IMR-90 (cell line): ENCODE measurements at regions not wholly inside any gene's neighbourhood (a gene's known extent, or its start where the extent isn't known, plus 50 kb on each side); places are given as distances from the start of the nearest gene placed in this dataset.

Experiments
- ATAC-seq: fragments of 200-7000 bp; cut with Tn5 transposase; 2 replicates; pipeline ENCODE4 v1.9.1; 2020; ENCODE audit warnings: low read depth, mild to moderate bottlenecking, moderate library complexity
- BruUV-seq: library from RNA; stranded (reverse); fragments of 400-500 nt; replicated peaks from 2 replicates; lab custom pipeline; 2021; lab: Mats Ljungman, UMichigan
- CTCF ChIA-PET: fragments of 300-600 bp; formaldehyde crosslinking; extraction: SDS; loops from one replicate; lab custom pipeline; 2021; ENCODE audit warnings: antibody characterized with exemption; lab: Yijun Ruan, JAX
- POLR2A ChIA-PET: fragments of 300-600 bp; sonication (Branson Sonifier 250); formaldehyde crosslinking; loops from one replicate; lab custom pipeline; 2022; ENCODE audit warnings: antibody characterized with exemption; ENCODE audit not compliant: unreplicated experiment; lab: Charles Lee
- DNase-seq: peaks from one replicate; pipeline ENCODE4 v3.0.0; 2013
- H2AFZ ChIP-seq: replicated peaks from 2 replicates; pipeline ENCODE3; 2013; ENCODE audit warnings: low read length, mild to moderate bottlenecking; ENCODE audit not compliant: poor library complexity
- H2AK5ac ChIP-seq: 2 replicates; pipeline ENCODE4 v1.6.1; 2013; ENCODE audit warnings: low read depth, low read length, inconsistent platforms
- H2AK9ac ChIP-seq: replicated peaks from 2 replicates; pipeline ENCODE3; 2013; ENCODE audit warnings: mild to moderate bottlenecking, low read depth, low read length, moderate library complexity; ENCODE audit not compliant: poor library complexity
- H2BK120ac ChIP-seq: 2 replicates; pipeline ENCODE4 v1.6.1; 2013; ENCODE audit warnings: low read depth, low read length, inconsistent platforms
- H2BK15ac ChIP-seq: 3 replicates; pipeline ENCODE4 v1.6.1; 2013; ENCODE audit warnings: low read depth, low read length, inconsistent platforms
- H2BK20ac ChIP-seq: 2 replicates; pipeline ENCODE4 v1.6.1; 2013; ENCODE audit warnings: low read depth, mild to moderate bottlenecking, inconsistent platforms, low read length, moderate library complexity
- H2BK5ac ChIP-seq: 2 replicates; pipeline ENCODE4 v1.6.1; 2013; ENCODE audit warnings: mild to moderate bottlenecking, low read depth, low read length, inconsistent platforms; ENCODE audit not compliant: poor library complexity, severe bottlenecking
- H3K14ac ChIP-seq: replicated peaks from 2 replicates; pipeline ENCODE4 v1.6.1; 2013; ENCODE audit warnings: low read depth, low read length, inconsistent platforms
- H3K18ac ChIP-seq: 2 replicates; pipeline ENCODE4 v1.6.1; 2013; ENCODE audit warnings: low read depth, low read length, control low read depth
- H3K23ac ChIP-seq: 2 replicates; pipeline ENCODE4 v1.6.1; 2013; ENCODE audit warnings: low read depth, low read length, inconsistent platforms
- H3K27ac ChIP-seq: 2 replicates; pipeline ENCODE4 v1.5.1; 2013; ENCODE audit warnings: mild to moderate bottlenecking, control low read depth, low read length; ENCODE audit not compliant: insufficient read depth
- H3K27me3 ChIP-seq: 2 replicates; pipeline ENCODE4 v1.6.1; 2013; ENCODE audit warnings: low read length; ENCODE audit not compliant: control insufficient read depth, insufficient read depth
- H3K36me3 ChIP-seq: 2 replicates; pipeline ENCODE4 v1.6.1; 2013; ENCODE audit warnings: low read length, mixed read lengths; ENCODE audit not compliant: control insufficient read depth, insufficient read depth
- H3K4ac ChIP-seq: 2 replicates; pipeline ENCODE4 v1.6.1; 2013; ENCODE audit warnings: low read depth, low read length, inconsistent platforms
- H3K4me1 ChIP-seq: 2 replicates; pipeline ENCODE4 v1.6.1; 2013; ENCODE audit warnings: low read length, mixed read lengths; ENCODE audit not compliant: control insufficient read depth, insufficient read depth
- H3K4me2 ChIP-seq: 2 replicates; pipeline ENCODE4 v1.6.1; 2013; ENCODE audit warnings: low read depth, mild to moderate bottlenecking, control low read depth, low read length, moderate library complexity
- H3K4me3 ChIP-seq: 2 replicates; pipeline ENCODE4 v1.5.1; 2013; ENCODE audit warnings: low read depth, mild to moderate bottlenecking, control low read depth, low read length, moderate library complexity; ENCODE audit not compliant: insufficient read depth
- H3K56ac ChIP-seq: 2 replicates; pipeline ENCODE4 v1.6.1; 2013; ENCODE audit warnings: low read length, inconsistent platforms; ENCODE audit not compliant: insufficient read depth; ENCODE audit errors: extremely low read depth
- H3K79me1 ChIP-seq, 2 experiments: 2 replicates each; pipeline ENCODE4 v1.6.1; 2013; ENCODE audit warnings: low read length in 2 of 2, inconsistent platforms in 1 of 2, low read depth in 1 of 2
- H3K9ac ChIP-seq: 2 replicates; pipeline ENCODE4 v1.6.1; 2013; ENCODE audit warnings: low read depth, low read length, control low read depth
- H3K9me1 ChIP-seq: 2 replicates; pipeline ENCODE4 v1.6.1; 2013; ENCODE audit warnings: low read length, inconsistent platforms; ENCODE audit not compliant: insufficient read depth
- H3K9me3 ChIP-seq: 2 replicates; pipeline ENCODE4 v1.6.1; 2013; ENCODE audit warnings: low read length; ENCODE audit not compliant: control insufficient read depth, insufficient read depth
- H4K20me1 ChIP-seq: 2 replicates; pipeline ENCODE4 v1.6.1; 2013; ENCODE audit warnings: low read length, inconsistent platforms; ENCODE audit not compliant: insufficient read depth
- H4K5ac ChIP-seq: 2 replicates; pipeline ENCODE4 v1.6.1; 2013; ENCODE audit warnings: mild to moderate bottlenecking, low read depth, low read length, control low read depth
- H4K8ac ChIP-seq, 2 experiments: 2 replicates each; pipeline ENCODE4 v1.6.1; 2013; ENCODE audit warnings: low read depth in 2 of 2, low read length in 2 of 2, control low read depth in 1 of 2, inconsistent platforms in 1 of 2
- H4K91ac ChIP-seq: 2 replicates; pipeline ENCODE4 v1.6.1; 2013; ENCODE audit warnings: low read depth, low read length, inconsistent platforms; ENCODE audit not compliant: insufficient read depth
- MAFK ChIP-seq: IDR thresholded peaks from 2 replicates; pipeline ENCODE4 v1.6.1; 2012; ENCODE audit warnings: low read depth, low read length, improper control_type of control experiment
- NFE2L2 ChIP-seq: fragments of 150-350 bp; IDR thresholded peaks from 2 replicates; pipeline ENCODE4 v1.6.1; 2016; ENCODE audit warnings: low read depth, mild to moderate bottlenecking, low read length
- WGBS, 2 experiments: methylation state at CpG; one replicate each; pipeline versions ENCODE4 v1.1.5 to v1.1.7; 2013; ENCODE audit warnings: missing lambda C conversion rate in 2 of 2; ENCODE audit not compliant: insufficient read length in 1 of 2; ENCODE audit errors: extremely low coverage in 2 of 2; 5-methylcytosine and 5-hydroxymethylcytosine counted together
- dilution Hi-C: fragments of 300-500 bp; cut with HindIII; formaldehyde crosslinking; loops from one replicate; pipeline ENCODE4 v1.14.3; 2018; ENCODE audit warnings: low sequenced_read_pairs; ENCODE audit not compliant: unreplicated experiment
- in situ Hi-C: fragments of 300-500 bp; cut with MboI; formaldehyde crosslinking; loops from 3 replicates; pipeline ENCODE4 v1.14.3; 2019; ENCODE audit warnings: low sequenced_read_pairs, inconsistent platforms, mixed read lengths
- intact Hi-C: fragments of 100-400 bp; cut with micrococcal nuclease; formaldehyde crosslinking; loops from 2 replicates; pipeline ENCODE4 v1.10.0; 2022
- TF ChIP-seq, protein P1 (sequence below): fragments of 150-350 bp; IDR thresholded peaks from 2 replicates; pipeline ENCODE4 v1.6.1; 2016; ENCODE audit warnings: low read depth, mild to moderate bottlenecking, low read length, moderate library complexity, borderline replicate concordance

GRCh38 chr12:125882141-125882540 is 816.9 kb downstream of the AACS start:
- H3K36me3 ChIP-seq: no peaks in the 10 kb centered on the region
- no peaks in the 10 kb centered on the region for H3K27me3 ChIP-seq
- H3K4me3 ChIP-seq: no peak overlapping the region
- H3K79me1 ChIP-seq: no peaks in the 10 kb centered on the region
- H3K56ac ChIP-seq: no peak overlapping the region
- no peak overlapping the region for H3K18ac ChIP-seq
- H2AK5ac ChIP-seq: no peak overlapping the region
- DNase-seq (no peak), ATAC-seq (no peak)
- H4K5ac ChIP-seq: no peak overlapping the region
- peaks cover 13% of the 10 kb centered on the region for H3K9me3 ChIP-seq
- no peak overlapping the region for H4K91ac ChIP-seq
- no peak overlapping the region for H2BK15ac ChIP-seq
- H3K14ac ChIP-seq: no peak overlapping the region
- H4K20me1 ChIP-seq: no peaks in the 10 kb centered on the region
- H3K9ac ChIP-seq: no peak overlapping the region
- H3K23ac ChIP-seq: no peak overlapping the region
- TF ChIP-seq NFE2L2 (no peak), MAFK (no peak)
- TF ChIP-seq, protein P1, sequence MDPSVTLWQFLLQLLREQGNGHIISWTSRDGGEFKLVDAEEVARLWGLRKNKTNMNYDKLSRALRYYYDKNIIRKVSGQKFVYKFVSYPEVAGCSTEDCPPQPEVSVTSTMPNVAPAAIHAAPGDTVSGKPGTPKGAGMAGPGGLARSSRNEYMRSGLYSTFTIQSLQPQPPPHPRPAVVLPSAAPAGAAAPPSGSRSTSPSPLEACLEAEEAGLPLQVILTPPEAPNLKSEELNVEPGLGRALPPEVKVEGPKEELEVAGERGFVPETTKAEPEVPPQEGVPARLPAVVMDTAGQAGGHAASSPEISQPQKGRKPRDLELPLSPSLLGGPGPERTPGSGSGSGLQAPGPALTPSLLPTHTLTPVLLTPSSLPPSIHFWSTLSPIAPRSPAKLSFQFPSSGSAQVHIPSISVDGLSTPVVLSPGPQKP: no peak
- H2AK9ac ChIP-seq: no peak overlapping the region
- ChIA-PET POLR2A (no interaction called here), CTCF (no interaction called here)
- H3K4me1 ChIP-seq: no peaks in the 10 kb centered on the region
- no peak overlapping the region for H3K4ac ChIP-seq
- no peak overlapping the region for H2BK20ac ChIP-seq
- H2BK120ac ChIP-seq: no peak overlapping the region
- H3K27ac ChIP-seq: no peak overlapping the region
- H3K9me1 ChIP-seq: no peaks in the 10 kb centered on the region
- no TSS peak for BruUV-seq
- H4K8ac ChIP-seq: no peak overlapping the region
- in situ Hi-C loops (no loop called here), intact Hi-C loops (no loop called here), dilution Hi-C loops (no loop called here)
- H2AFZ ChIP-seq: no peak overlapping the region
- no peak overlapping the region for H2BK5ac ChIP-seq
- no peak overlapping the region for H3K4me2 ChIP-seq
- WGBS, 2 experiments: no CpG with 5 or more reads among the region's 3 CpGs
